CD4-positive, alpha-beta memory T cell (primary cell): ENCODE measurements at regions not wholly inside any gene's neighbourhood (a gene's known extent, or its start where the extent isn't known, plus 50 kb on each side); places are given as distances from the start of the nearest gene placed in this dataset.

ENCODE experiments used
- CTCF ChIA-PET: fragments of 350-600 bp; sonication (Branson Sonifier 250); formaldehyde crosslinking; loops from one replicate; lab custom pipeline; 2021; ENCODE audit warnings: inconsistent platforms; ENCODE audit not compliant: partially characterized antibody; lab: Charles Lee
- POLR2A ChIA-PET: fragments of 350-600 bp; sonication (Branson Sonifier 250); formaldehyde crosslinking; loops from one replicate; lab custom pipeline; 2021; ENCODE audit not compliant: partially characterized antibody; lab: Charles Lee
- DNase-seq, 5 donors: peaks; one replicate each; pipeline versions ENCODE4 v3.0.0 to v3.0.0-alpha.2; 2020 to 2022; ENCODE audit warnings: mixed read lengths in 1 of 5
- H3K27ac ChIP-seq: one replicate; pipeline ENCODE4 v1.7.0; 2013; ENCODE audit warnings: low read depth, low read length
- H3K27me3 ChIP-seq: 2 replicates; pipeline ENCODE4 v1.7.0; 2013; ENCODE audit warnings: mild to moderate bottlenecking, low read length, moderate library complexity; ENCODE audit not compliant: insufficient read depth
- H3K36me3 ChIP-seq: 2 replicates; pipeline ENCODE4 v1.7.0; 2013; ENCODE audit warnings: mild to moderate bottlenecking, low read length, moderate library complexity; ENCODE audit not compliant: insufficient read depth
- H3K4me1 ChIP-seq: 2 replicates; pipeline ENCODE4 v1.7.0; 2013; ENCODE audit warnings: mild to moderate bottlenecking, low read length, moderate library complexity; ENCODE audit not compliant: insufficient read depth
- H3K4me3 ChIP-seq, 2 donors: one replicate each; pipeline ENCODE4 v1.7.0; 2013; ENCODE audit warnings: low read length in 2 of 2, mild to moderate bottlenecking in 1 of 2
- H3K9me3 ChIP-seq, 2 donors: one replicate each; pipeline ENCODE4 v1.7.0; 2013; ENCODE audit warnings: low read length in 2 of 2, control low read depth in 1 of 2; ENCODE audit not compliant: control insufficient read depth in 1 of 2
- H3K27ac Mint-ChIP-seq, 7 donors: one replicate each; pipeline ENCODE4 v1.8.0; 2020 to 2021; ENCODE audit warnings: mixed read lengths in 7 of 7, mild to moderate bottlenecking in 6 of 7, inconsistent platforms in 3 of 7, moderate library complexity in 3 of 7
- H3K27me3 Mint-ChIP-seq, 2 donors: one replicate each; pipeline ENCODE4 v1.8.0; 2020 to 2021; ENCODE audit warnings: mixed read lengths in 2 of 2
- H3K36me3 Mint-ChIP-seq, 2 donors: one replicate each; pipeline ENCODE4 v1.8.0; 2020 to 2021; ENCODE audit warnings: mixed read lengths in 2 of 2, inconsistent platforms in 1 of 2, mild to moderate bottlenecking in 1 of 2
- H3K4me1 Mint-ChIP-seq, 4 donors: one replicate each; pipeline ENCODE4 v1.8.0; 2020 to 2021; ENCODE audit warnings: mixed read lengths in 4 of 4, mild to moderate bottlenecking in 1 of 4
- H3K4me3 Mint-ChIP-seq, 8 donors: one replicate each; pipeline ENCODE4 v1.8.0; 2020 to 2021; ENCODE audit warnings: mixed read lengths in 8 of 8, mild to moderate bottlenecking in 7 of 8, moderate library complexity in 6 of 8, inconsistent platforms in 3 of 8
- H3K9me3 Mint-ChIP-seq, 8 donors: one replicate each; pipeline ENCODE4 v1.8.0; 2020 to 2021; ENCODE audit warnings: mixed read lengths in 8 of 8, mild to moderate bottlenecking in 5 of 8, inconsistent platforms in 3 of 8, moderate library complexity in 1 of 8
- intact Hi-C: fragments of 100-400 bp; cut with micrococcal nuclease; formaldehyde crosslinking; loops from one replicate; pipeline ENCODE4 v1.15.1; 2023

DNA sequence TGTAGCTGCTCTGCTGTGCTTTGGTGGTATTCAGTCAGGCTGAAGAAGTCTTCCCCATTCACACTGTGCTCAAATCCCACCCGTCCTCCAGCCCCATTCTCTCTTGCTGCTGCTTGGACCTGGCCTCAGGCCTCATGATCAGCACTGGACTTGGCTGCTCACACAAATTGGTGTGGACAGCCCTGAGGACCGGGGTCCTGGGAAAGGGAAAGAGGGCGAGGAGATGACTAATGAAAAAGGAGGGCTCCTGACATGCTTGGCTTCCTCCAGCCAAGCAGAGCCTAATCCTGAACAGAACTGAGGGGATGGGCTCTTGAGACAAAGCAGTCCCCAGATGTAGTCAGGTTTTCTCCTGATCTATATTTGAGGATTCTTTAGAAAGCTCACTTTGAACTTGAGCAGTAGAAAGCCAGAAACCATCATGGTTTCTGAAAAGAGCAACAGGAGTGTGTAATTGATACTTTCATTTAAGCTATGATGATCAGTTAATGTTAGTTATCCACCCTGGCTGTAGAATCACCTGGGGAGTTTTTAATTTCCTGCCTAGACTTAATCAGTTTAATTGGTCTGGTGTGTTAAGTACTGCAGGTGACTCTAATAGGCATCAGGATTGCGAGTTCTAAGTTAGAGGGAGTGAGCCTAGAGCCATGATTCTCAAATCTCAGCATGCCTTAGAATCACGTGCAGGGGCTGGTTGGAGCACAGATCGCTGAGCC, 79.4 kb upstream of the THBS1 start:
- Histone ChIP-seq H3K27me3 (no peaks in the 10 kb centered on the region), H3K4me1 (no peaks in the 10 kb centered on the region), H3K27ac (no peak overlapping the region), H3K4me3 (no peak overlapping the region), H3K36me3 (no peaks in the 10 kb centered on the region), H3K9me3 (no peaks in the 10 kb centered on the region)
- Mint-ChIP-seq H3K9me3 (no peaks in the 10 kb centered on the region), H3K27ac (no peak overlapping the region), H3K36me3 (no peaks in the 10 kb centered on the region), H3K4me1 (no peaks in the 10 kb centered on the region), H3K27me3 (peaks cover 2 to 6% of the 10 kb centered on the region in 2 donors), H3K4me3 (no peak overlapping the region)
- POLR2A ChIA-PET: no interaction called here
- intact Hi-C loops: no loop called here
- no peak for DNase-seq
- CTCF ChIA-PET: interaction anchor here (0.7 kb wide), 1 partner anchor 10 kb away, joined by 3 read pairs; no protein-coding TSS in a partner anchor

DNA sequence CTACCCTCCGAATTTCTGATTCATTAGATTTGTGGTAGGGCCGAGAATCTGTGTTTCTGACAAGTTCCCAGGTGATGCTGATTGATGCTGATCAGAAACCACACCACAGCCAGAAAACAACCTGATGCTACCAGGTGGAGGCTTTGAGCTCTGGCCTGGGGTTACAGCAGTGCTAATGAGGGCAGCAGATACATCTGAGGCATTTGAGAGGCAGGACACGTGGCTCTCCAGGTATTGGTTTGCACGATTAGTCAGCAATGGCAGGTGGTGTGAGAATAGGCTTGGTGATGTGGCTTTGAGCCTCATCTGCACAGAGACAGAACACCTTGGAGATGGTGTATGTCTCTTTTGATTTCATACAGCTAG, 78.8 kb upstream of the THBS1 start:
- ChIA-PET CTCF (interaction anchor here (0.7 kb wide), 1 partner anchor 10 kb away, joined by 3 read pairs; no protein-coding TSS in a partner anchor), POLR2A (no interaction called here)
- no peaks in the 10 kb centered on the region for H3K27me3 ChIP-seq
- H3K27ac ChIP-seq: no peak overlapping the region
- intact Hi-C loops: no loop called here
- Mint-ChIP-seq H3K36me3 (no peaks in the 10 kb centered on the region), H3K27ac (no peak overlapping the region), H3K27me3 (peaks cover 3 to 7% of the 10 kb centered on the region in 2 donors), H3K4me1 (no peaks in the 10 kb centered on the region), H3K4me3 (no peak overlapping the region), H3K9me3 (no peaks in the 10 kb centered on the region)
- DNase-seq: no peak
- H3K4me1 ChIP-seq: no peaks in the 10 kb centered on the region
- no peaks in the 10 kb centered on the region for H3K9me3 ChIP-seq
- H3K4me3 ChIP-seq: no peak overlapping the region
- H3K36me3 ChIP-seq: no peaks in the 10 kb centered on the region

DNA sequence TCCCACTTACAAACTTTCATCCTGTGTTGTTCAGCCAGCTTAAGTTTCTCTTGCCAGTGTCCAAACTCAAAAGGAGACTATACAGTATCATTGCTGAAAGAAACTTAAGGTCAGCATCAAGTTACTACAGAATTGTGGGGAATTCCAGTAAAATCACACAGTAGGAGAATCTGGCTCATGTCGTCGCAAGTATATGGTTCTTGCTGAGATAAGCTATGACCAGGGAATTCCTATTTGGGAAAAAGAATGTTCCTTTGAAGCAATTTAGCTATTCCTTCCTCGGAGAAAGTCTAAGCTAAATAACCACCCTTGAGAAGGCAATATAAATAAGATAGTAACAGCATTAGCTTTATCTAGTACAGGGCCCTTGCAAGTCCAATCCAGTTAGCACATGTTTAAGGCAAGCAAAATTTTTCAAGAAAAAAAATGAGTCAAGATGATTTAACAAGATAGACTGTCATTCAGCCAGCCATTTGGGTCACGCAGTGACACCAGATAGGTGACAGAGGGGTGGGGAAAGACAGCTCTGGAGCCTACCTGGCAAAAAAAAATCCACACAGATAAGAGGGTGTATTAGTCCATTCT, 78.2 kb upstream of the THBS1 start:
- no peak for DNase-seq
- Histone ChIP-seq H3K27ac (no peak overlapping the region), H3K4me1 (no peaks in the 10 kb centered on the region), H3K36me3 (no peaks in the 10 kb centered on the region), H3K4me3 (no peak overlapping the region), H3K9me3 (no peaks in the 10 kb centered on the region), H3K27me3 (no peaks in the 10 kb centered on the region)
- POLR2A ChIA-PET: no interaction called here
- Mint-ChIP-seq H3K9me3 (no peaks in the 10 kb centered on the region), H3K4me1 (no peaks in the 10 kb centered on the region), H3K27me3 (peaks cover 4 to 7% of the 10 kb centered on the region in 2 donors), H3K27ac (no peak overlapping the region), H3K36me3 (no peaks in the 10 kb centered on the region), H3K4me3 (no peak overlapping the region)
- CTCF ChIA-PET: no interaction called here
- intact Hi-C loops: no loop called here

DNA sequence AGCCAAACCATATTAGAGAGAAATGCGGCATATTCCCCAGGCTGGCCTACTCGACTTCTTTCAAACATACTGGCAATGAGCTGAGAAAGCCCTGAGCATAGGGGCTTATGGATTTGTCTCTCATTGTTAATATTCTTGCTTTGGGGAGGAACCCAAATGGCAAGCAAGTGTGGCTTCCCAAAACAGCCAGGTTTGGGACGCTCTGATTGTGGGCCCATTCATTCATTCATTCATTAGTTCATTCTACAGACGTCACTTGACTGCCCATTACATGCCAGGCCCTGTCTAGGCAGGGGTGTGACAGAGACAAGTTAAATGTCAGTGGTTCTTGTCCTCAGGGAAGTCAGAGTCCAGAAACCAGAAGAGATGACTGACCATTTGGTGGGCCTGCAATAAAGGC, 77.4 kb upstream of the THBS1 start:
- Histone ChIP-seq H3K4me1 (no peaks in the 10 kb centered on the region), H3K9me3 (no peaks in the 10 kb centered on the region), H3K4me3 (no peak overlapping the region), H3K36me3 (no peaks in the 10 kb centered on the region), H3K27me3 (no peaks in the 10 kb centered on the region), H3K27ac (no peak overlapping the region)
- no peak for DNase-seq
- intact Hi-C loops: no loop called here
- ChIA-PET CTCF (no interaction called here), POLR2A (no interaction called here)
- H3K9me3 Mint-ChIP-seq: peaks cover 0 to 1% (median 0%) of the 10 kb centered on the region in 8 donors
- H3K4me3 Mint-ChIP-seq: no peak overlapping the region
- peaks cover 6 to 9% of the 10 kb centered on the region in 2 donors for H3K27me3 Mint-ChIP-seq
- H3K27ac Mint-ChIP-seq: no peak overlapping the region
- H3K4me1 Mint-ChIP-seq: no peaks in the 10 kb centered on the region
- H3K36me3 Mint-ChIP-seq: no peaks in the 10 kb centered on the region

DNA sequence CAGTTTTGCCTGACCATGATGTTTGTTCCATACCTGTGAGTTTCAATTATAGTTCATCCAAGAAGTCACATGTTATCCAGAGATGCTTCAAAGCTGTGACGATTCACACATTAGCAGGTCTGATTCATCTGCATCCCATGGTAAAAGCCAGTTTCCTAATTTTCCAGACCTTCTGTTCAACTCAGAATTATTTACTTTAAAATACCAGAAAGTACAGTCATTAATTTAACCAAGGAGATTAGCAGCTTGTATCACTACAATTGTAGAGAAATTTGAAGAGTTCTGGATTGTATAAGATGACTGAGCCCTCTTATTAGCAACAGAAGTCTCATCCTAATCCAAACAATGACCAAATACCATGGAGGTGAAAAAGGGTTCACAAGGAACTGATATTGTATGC, 76.1 kb upstream of the THBS1 start:
- Histone ChIP-seq H3K4me3 (no peak overlapping the region), H3K4me1 (no peaks in the 10 kb centered on the region), H3K27ac (no peak overlapping the region), H3K36me3 (no peaks in the 10 kb centered on the region), H3K27me3 (no peaks in the 10 kb centered on the region), H3K9me3 (no peaks in the 10 kb centered on the region)
- Mint-ChIP-seq H3K36me3 (no peaks in the 10 kb centered on the region), H3K4me3 (no peak overlapping the region), H3K27ac (no peak overlapping the region), H3K4me1 (no peaks in the 10 kb centered on the region), H3K27me3 (peaks cover 7 to 9% of the 10 kb centered on the region in 2 donors), H3K9me3 (peaks cover 0 to 3% (median 0%) of the 10 kb centered on the region in 8 donors)
- no peak for DNase-seq
- intact Hi-C loops: no loop called here
- CTCF ChIA-PET: no interaction called here
- POLR2A ChIA-PET: no interaction called here

DNA sequence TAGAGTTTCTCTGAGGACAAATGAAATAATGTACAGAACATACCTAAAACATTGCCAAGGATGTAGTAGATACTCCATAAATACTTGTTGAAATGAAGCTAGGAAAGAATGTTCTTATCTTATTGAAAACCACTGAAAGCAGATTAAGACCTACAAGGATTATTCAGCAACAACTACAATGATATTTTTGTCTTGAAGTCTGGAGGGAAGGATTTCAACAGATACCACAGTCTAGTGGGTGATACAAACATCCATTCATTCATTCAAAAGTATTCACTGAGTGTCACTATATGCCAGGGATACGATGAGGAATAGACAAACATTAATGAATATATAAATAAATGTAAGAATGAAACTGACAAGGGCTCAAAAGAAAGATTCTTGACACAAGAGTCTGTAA, 74.7 kb upstream of the THBS1 start:
- peaks cover 18 to 19% of the 10 kb centered on the region in 2 donors for H3K27me3 Mint-ChIP-seq
- intact Hi-C loops: no loop called here
- CTCF ChIA-PET: no interaction called here
- Histone ChIP-seq H3K27ac (no peak overlapping the region), H3K27me3 (no peaks in the 10 kb centered on the region), H3K4me1 (no peaks in the 10 kb centered on the region), H3K36me3 (no peaks in the 10 kb centered on the region), H3K9me3 (no peaks in the 10 kb centered on the region), H3K4me3 (no peak overlapping the region)
- no peaks in the 10 kb centered on the region for H3K36me3 Mint-ChIP-seq
- H3K9me3 Mint-ChIP-seq: peaks cover 0 to 3% (median 0%) of the 10 kb centered on the region in 8 donors
- DNase-seq: no peak
- no peaks in the 10 kb centered on the region for H3K4me1 Mint-ChIP-seq
- no peak overlapping the region for H3K27ac Mint-ChIP-seq
- POLR2A ChIA-PET: no interaction called here
- no peak overlapping the region for H3K4me3 Mint-ChIP-seq

DNA sequence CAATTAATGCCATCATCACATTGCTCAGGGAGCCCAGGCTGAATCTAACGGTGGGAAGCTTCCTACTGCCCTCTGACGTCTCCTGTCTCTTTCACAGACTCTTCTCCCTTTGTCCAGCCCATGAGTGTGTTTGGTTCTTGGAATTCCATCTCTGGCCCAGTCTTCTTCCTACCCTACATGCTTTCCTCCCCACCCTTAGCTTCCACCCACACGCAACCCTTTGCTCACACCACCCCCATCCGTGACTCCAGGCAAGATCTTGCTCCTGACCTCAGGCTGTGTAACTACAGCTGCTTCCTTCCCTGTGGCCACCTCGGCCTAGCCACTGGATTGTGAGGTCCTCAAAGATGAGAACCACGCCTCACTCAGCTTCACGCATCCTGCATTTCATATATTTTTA, 72.3 kb upstream of the THBS1 start:
- Histone ChIP-seq H3K27me3 (no peaks in the 10 kb centered on the region), H3K4me3 (no peak overlapping the region), H3K36me3 (no peaks in the 10 kb centered on the region), H3K9me3 (no peaks in the 10 kb centered on the region), H3K27ac (no peak overlapping the region), H3K4me1 (no peaks in the 10 kb centered on the region)
- H3K9me3 Mint-ChIP-seq: peaks cover 0 to 5% (median 1%) of the 10 kb centered on the region in 8 donors
- H3K27ac Mint-ChIP-seq: no peak overlapping the region
- H3K36me3 Mint-ChIP-seq: no peaks in the 10 kb centered on the region
- peaks cover 25 to 27% of the 10 kb centered on the region in 2 donors for H3K27me3 Mint-ChIP-seq
- no peak overlapping the region for H3K4me3 Mint-ChIP-seq
- no peaks in the 10 kb centered on the region for H3K4me1 Mint-ChIP-seq
- ChIA-PET CTCF (no interaction called here), POLR2A (no interaction called here)
- intact Hi-C loops: no loop called here
- DNase-seq: no peak
